GM03348 (cell line): ENCODE measurements at regions not wholly inside any gene's neighbourhood (a gene's known extent, or its start where the extent isn't known, plus 50 kb on each side); places are given as distances from the start of the nearest gene placed in this dataset.

ENCODE experiments used
- DNase-seq: peaks from one replicate; pipeline ENCODE4 v3.0.0; 2012; ENCODE audit warnings: low spot score

- no peak for DNase-seq
These were observed 1080.9 kb upstream of the FANCL start for GRCh38 chr2:59322005-59322404.

GRCh38 chr2:59314031-59314766 lies 1073.1 kb upstream of the FANCL start:
- DNase-seq, result no peak

GRCh38 chr2:59312967-59313940 lies 1072.1 kb upstream of the FANCL start:
- no peak for DNase-seq

DNA sequence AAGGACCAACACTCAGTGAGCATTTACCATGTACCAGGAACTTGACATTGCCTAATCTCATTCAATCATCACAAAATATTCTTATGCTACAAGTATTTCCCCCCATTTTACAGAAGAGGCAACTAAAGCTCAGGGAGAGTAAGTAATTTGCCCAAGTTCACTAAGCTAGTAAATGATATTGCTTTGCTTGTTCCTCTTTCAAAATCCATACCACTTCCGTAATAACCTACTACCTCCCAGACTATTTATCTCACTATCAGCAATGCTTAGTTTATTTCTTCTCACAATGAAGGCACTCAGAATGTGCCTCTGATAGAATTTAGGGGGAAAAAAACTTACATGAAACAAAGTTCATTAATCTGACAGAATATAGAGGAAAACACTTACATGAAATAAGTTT lies 1070.9 kb upstream of the FANCL start:
- DNase-seq, result no peak

GRCh38 chr2:59308108-59308507 lies 1067.0 kb upstream of the FANCL start:
- no peak for DNase-seq

DNA sequence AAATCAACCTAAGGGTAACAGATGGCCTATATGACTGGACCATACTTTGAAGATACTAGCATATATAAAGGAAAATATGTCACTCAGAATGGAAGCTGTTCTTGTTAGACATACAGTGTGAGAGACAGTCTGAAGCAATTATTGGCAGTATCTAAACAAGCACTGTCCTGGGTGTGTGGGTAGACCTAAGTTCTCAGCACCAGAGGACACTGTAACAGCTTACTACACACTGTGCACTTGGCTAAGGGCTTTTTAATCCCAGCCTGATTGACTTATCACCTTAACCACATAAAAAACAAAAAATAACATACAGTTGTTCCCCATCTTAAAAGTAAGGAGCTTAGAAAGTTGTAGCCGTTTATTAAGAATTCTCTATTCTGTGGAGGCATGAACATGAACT lies 1066.1 kb upstream of the FANCL start:
- no peak for DNase-seq

- DNase-seq, result no peak
These were observed 1062.1 kb upstream of the FANCL start for GRCh38 chr2:59303272-59303671.

GRCh38 chr2:59302683-59303082 lies 1061.6 kb upstream of the FANCL start:
- no peak for DNase-seq

DNA sequence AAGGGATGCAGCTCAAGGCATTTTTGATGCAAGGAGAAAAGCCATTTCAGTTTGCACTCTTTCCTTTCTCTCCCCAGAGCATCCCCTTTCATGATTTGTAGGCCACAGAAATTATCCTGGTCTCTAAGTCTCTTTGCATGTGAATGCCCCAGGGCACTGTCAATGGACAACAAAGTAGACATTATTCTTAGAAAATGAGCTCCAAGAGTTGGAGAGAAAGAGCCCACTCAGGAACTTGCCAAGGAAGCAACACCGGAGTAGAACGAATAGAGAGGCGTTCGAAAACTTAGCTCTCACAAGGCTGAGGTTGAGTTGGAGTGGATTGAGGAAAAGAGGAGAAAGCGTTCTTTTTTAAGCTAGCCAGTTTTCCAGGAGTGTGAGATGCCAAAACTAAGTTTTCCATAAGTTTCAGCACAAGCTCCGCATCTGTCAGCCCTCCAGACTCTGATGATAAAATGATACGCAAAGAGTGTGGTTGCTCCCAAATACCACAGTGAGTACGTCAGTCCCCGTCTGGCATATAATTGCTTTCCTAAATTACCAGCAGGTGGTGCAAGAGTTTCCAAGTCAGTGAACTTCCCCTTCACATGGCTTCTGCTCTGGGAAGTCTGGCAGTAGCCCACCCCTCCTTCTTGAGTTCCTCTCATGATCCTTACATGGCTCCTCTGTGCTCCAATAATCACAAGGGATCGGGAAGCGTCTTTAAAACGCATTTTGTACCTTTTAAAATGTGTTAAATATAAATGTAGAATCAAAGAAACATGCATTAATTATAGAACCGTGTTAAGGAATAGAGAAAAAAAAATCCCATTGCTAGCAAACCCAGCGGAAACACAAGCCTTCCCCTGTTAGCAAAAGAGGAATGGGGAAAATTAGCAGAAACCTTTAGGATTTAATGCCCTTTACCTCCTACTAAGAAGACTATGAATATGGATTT lies 1060.6 kb upstream of the FANCL start:
- peak; percentile 69 for DNase-seq

GRCh38 chr2:59297816-59298215 lies 1056.7 kb upstream of the FANCL start:
- no peak for DNase-seq

DNA sequence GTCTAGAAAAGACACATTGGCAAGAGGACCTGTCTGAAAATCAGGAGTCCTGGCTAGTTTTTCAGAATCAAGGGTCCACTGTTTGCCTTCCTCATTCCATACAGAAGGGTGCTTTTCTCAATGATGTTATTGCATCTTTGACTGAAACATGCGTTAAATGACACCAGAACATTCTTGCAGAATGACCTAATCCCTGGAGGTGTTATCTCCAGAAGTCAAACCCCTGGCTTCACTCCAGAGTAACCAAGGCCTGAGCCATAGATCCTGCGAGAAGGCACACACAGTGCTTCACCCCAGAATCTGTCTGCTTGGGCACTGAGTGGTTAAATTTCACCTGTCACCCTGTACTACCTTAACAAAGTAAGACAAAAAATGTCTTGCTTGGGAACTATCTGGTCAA lies 1055.2 kb upstream of the FANCL start:
- no peak for DNase-seq

- DNase-seq, result no peak
These were observed 1054.5 kb upstream of the FANCL start for GRCh38 chr2:59295524-59296162.

GRCh38 chr2:59288771-59289170 lies 1047.6 kb upstream of the FANCL start:
- no peak for DNase-seq

DNA sequence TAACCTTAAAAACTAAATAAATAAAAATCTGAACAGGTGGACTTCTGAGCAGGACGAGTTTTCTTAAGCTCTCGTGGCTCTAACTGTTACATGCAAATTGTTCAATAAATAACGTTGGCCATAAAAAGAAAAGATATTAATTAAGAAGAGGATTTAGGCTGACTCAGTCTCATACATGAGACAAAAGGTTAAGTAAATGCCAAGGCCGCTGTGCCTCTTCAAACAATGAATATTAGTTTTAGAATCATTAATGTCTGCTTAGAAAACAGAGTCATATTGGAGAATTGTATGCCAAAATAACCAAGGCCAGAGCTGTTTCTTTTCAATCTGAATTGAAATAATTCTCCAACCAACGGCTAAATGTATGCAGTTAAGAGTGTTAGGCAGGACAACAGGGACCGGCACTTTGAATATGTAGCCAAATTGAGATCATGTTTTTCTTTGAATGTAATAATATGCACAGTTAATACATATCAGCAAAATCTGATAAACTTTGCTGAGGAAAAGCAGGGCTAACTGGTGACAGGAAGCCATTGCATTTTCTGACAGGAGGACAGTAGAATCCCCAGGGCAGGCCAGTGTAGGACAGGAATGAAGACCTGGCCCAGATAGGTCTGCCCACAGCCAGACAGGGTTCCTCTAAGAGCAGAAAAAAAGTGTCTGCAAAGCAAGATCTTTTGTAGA lies 1041.4 kb upstream of the FANCL start:
- no peak for DNase-seq

GRCh38 chr2:59277671-59278070 lies 1036.5 kb upstream of the FANCL start:
- no peak for DNase-seq

DNA sequence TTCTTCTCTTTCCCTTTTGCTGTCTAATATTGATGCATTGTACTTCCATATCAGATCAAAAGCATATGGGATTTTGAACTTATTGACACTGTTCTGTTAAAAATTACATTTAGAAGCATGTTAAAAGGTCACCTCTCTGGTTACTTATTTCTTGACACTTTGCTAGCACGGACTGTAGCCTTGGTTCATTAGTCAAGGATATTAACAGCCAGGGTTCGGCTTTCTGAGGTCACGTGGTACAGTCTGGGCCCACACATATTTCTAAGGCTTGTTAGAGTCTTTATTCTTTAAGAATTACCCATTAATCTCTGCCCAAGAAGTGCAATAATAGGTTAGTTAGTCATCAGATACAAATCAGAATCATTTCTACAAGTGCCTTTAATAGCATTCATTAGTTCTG lies 1035.8 kb upstream of the FANCL start:
- no peak for DNase-seq

DNA sequence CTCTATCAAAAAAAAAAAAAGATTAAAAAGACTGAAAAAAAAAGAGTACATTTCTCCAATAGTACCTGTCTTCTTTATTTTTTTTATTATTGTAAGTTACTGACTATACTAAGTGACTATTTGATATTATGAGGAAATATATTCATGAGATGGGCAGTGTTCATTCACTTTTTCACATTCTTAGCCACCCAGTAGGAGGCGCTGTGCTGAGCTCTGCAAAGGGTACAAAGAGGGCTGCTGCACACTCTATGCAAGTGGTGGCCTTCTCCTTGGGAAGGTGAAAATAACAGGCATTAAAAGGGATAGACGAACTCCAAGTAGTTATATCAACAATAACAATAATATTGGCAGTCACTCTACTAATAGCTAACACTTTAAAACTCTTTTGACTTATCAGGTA lies 1034.9 kb upstream of the FANCL start:
- no peak for DNase-seq

GRCh38 chr2:59266453-59266852 lies 1025.3 kb upstream of the FANCL start:
- no peak for DNase-seq

DNA sequence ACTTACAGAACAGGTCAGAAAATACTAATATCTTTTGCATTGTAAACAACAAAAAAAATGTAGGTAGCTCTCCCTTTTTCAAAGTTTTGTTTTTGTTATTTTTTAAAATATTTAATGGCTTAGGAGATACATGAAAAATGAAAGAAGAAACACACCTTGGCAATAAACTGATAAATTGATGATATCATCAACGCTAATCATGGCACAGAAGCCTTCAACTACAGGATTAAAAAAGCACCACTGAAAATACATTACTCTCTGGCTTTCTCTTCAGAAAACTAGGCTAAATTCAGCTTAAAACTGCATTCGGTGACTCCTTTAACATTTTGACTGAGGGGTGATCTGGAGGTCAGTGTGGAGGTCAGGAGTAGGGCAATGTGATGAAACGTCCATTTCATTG lies 1018.8 kb upstream of the FANCL start:
- DNase-seq, result no peak

GRCh38 chr2:59256290-59256689 lies 1015.2 kb upstream of the FANCL start:
- no peak for DNase-seq

DNA sequence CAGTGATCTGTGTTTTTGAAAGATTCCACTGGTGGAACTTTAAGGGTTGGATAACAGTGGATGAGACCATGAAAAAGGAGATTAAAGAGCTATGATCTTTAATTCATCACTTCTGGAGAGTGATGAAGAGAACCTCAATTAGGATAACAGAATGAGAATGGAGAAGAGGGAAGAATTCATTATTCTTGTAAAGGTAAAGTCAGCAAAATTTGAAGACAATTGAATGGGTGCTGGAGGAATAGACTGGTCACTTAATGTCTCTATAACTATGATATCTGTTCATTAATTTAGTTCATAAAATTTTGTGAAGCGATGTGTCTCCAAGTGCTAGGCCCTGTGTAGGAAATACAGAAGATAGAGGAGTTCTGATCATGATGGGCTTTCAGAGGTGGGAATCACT lies 1013.2 kb upstream of the FANCL start:
- no peak for DNase-seq
